Natural killer cell (primary cell): ENCODE measurements at regions not wholly inside any gene's neighbourhood (a gene's known extent, or its start where the extent isn't known, plus 50 kb on each side); places are given as distances from the start of the nearest gene placed in this dataset.
"Not testable (repeated sequence)": the region's sequence is repeated elsewhere in the genome, so short reads cannot be mapped to it uniquely, and the experiment has no call there.

Experiments
- ATAC-seq, 3 donors: fragments of 150-1000 bp in 2 of 3; fragments of 200-7000 bp in 1 of 3; cut with Tn5 transposase; 1 replicate in 1 of 3; 2 replicates in 2 of 3; pipeline ENCODE4 v1.10.0; 2021; ENCODE audit warnings: mild to moderate bottlenecking in 2 of 3, moderate library complexity in 2 of 3
- DNase-seq, 2 donors: peaks; one replicate each; pipeline versions ENCODE4 v3.0.0 to v3.0.0-alpha.2; 2013 to 2021; ENCODE audit warnings: mixed read lengths in 1 of 2
- H3K27ac ChIP-seq: one replicate; pipeline ENCODE4 v1.5.1; 2013; ENCODE audit warnings: mild to moderate bottlenecking, low read length
- H3K27me3 ChIP-seq: one replicate; pipeline ENCODE4 v1.6.1; 2013; ENCODE audit warnings: low read length; ENCODE audit not compliant: control insufficient read depth, insufficient read depth
- H3K36me3 ChIP-seq: one replicate; pipeline ENCODE4 v1.6.1; 2013; ENCODE audit warnings: low read length; ENCODE audit not compliant: control insufficient read depth, insufficient read depth
- H3K4me1 ChIP-seq: one replicate; pipeline ENCODE4 v1.6.1; 2013; ENCODE audit warnings: low read length; ENCODE audit not compliant: control insufficient read depth, insufficient read depth
- H3K4me3 ChIP-seq: one replicate; pipeline ENCODE4 v1.5.1; 2013; ENCODE audit warnings: low read length
- H3K9me3 ChIP-seq: one replicate; pipeline ENCODE4 v1.6.1; 2013; ENCODE audit warnings: low read length; ENCODE audit not compliant: control insufficient read depth, insufficient read depth
- H3K27ac Mint-ChIP-seq, 2 donors: one replicate each; pipeline ENCODE4 v1.8.0; 2022; ENCODE audit warnings: mild to moderate bottlenecking in 2 of 2, mixed read lengths in 2 of 2, moderate library complexity in 1 of 2
- H3K27me3 Mint-ChIP-seq, 2 donors: one replicate each; pipeline ENCODE4 v1.8.0; 2022; ENCODE audit warnings: low read depth in 2 of 2, mixed read lengths in 2 of 2
- H3K36me3 Mint-ChIP-seq: one replicate; pipeline ENCODE4 v1.8.0; 2022; ENCODE audit warnings: mixed read lengths
- H3K4me1 Mint-ChIP-seq, 2 donors: one replicate each; pipeline ENCODE4 v1.8.0; 2022; ENCODE audit warnings: mixed read lengths in 2 of 2
- H3K4me3 Mint-ChIP-seq: one replicate; pipeline ENCODE4 v1.8.0; 2022; ENCODE audit warnings: mild to moderate bottlenecking, moderate library complexity, mixed read lengths
- H3K9me3 Mint-ChIP-seq, 2 donors: one replicate each; pipeline ENCODE4 v1.8.0; 2022; ENCODE audit warnings: mixed read lengths in 2 of 2
- CTCF ChIP-seq: fragments of 200-600 bp; IDR thresholded peaks from one replicate; pipeline ENCODE4 v1.8.0; 2022; ENCODE audit warnings: antibody characterized with exemption
- WGBS: methylation state at CpG from one replicate; pipeline ENCODE4 v1.1.7; 2013; ENCODE audit warnings: missing lambda C conversion rate; ENCODE audit not compliant: insufficient coverage; 5-methylcytosine and 5-hydroxymethylcytosine counted together
- intact Hi-C: fragments of 100-400 bp; cut with micrococcal nuclease; formaldehyde crosslinking; loops from one replicate; pipeline ENCODE4 v1.14.2; 2022

- Mint-ChIP-seq H3K4me1 (no peaks in the 10 kb centered on the region), H3K36me3 (no peaks in the 10 kb centered on the region), H3K27me3 (peaks cover 31 to 37% of the 10 kb centered on the region in 2 donors), H3K4me3 (no peak overlapping the region), H3K27ac (no peak overlapping the region), H3K9me3 (no peaks in the 10 kb centered on the region)
- ATAC-seq (no peak), DNase-seq (no peak)
- intact Hi-C loops: no loop called here
- Histone ChIP-seq H3K27me3 (peaks cover 8% of the 10 kb centered on the region), H3K9me3 (no peaks in the 10 kb centered on the region), H3K4me1 (no peaks in the 10 kb centered on the region), H3K4me3 (no peak overlapping the region), H3K27ac (no peak overlapping the region), H3K36me3 (no peaks in the 10 kb centered on the region)
- no peak for TF ChIP-seq CTCF
- WGBS: 98% methylated on average over 3 of the region's 3 CpGs
Measured at GRCh38 chr3:127413318-127413673, 125.5 kb upstream of the PRR20G start.

GRCh38 chr3:127412578-127413317, 124.9 kb upstream of the PRR20G start:
- H3K9me3 ChIP-seq: no peaks in the 10 kb centered on the region
- 74% methylated on average over 10 of the region's 10 CpGs for WGBS
- H3K36me3 ChIP-seq: no peaks in the 10 kb centered on the region
- Mint-ChIP-seq H3K4me1 (no peaks in the 10 kb centered on the region), H3K27me3 (peaks cover 31 to 32% of the 10 kb centered on the region in 2 donors), H3K27ac (no peak overlapping the region), H3K9me3 (no peaks in the 10 kb centered on the region), H3K4me3 (no peak overlapping the region), H3K36me3 (no peaks in the 10 kb centered on the region)
- intact Hi-C loops: no loop called here
- peaks cover 4% of the 10 kb centered on the region for H3K27me3 ChIP-seq
- no peak overlapping the region for H3K27ac ChIP-seq
- ATAC-seq (no peak), DNase-seq (no peak)
- no peak overlapping the region for H3K4me3 ChIP-seq
- TF ChIP-seq CTCF: no peak
- H3K4me1 ChIP-seq: no peaks in the 10 kb centered on the region

- H3K27ac Mint-ChIP-seq, H3K36me3 ChIP-seq, H3K27me3 ChIP-seq, H3K4me1 ChIP-seq, H3K4me3 Mint-ChIP-seq, H3K27ac ChIP-seq, H3K36me3 Mint-ChIP-seq, H3K9me3 ChIP-seq, intact Hi-C loops, H3K4me1 Mint-ChIP-seq, DNase-seq, ATAC-seq, H3K4me3 ChIP-seq, H3K9me3 Mint-ChIP-seq: not testable (repeated sequence)
- peaks cover 23 to 26% of the 10 kb centered on the region in 2 donors for H3K27me3 Mint-ChIP-seq
- 59% methylated on average over 5 of the region's 9 CpGs for WGBS
Measured at GRCh38 chr3:127411875-127412274, 124.0 kb upstream of the PRR20G start.

- Mint-ChIP-seq H3K27me3 (peaks cover 16 to 24% of the 10 kb centered on the region in 2 donors), H3K9me3 (no peaks in the 10 kb centered on the region), H3K4me1 (no peaks in the 10 kb centered on the region), H3K4me3 (no peak overlapping the region), H3K27ac (no peak overlapping the region), H3K36me3 (no peaks in the 10 kb centered on the region)
- no peaks in the 10 kb centered on the region for H3K9me3 ChIP-seq
- ATAC-seq (no peak), DNase-seq (no peak)
- WGBS: 38% methylated on average over 2 of the region's 4 CpGs
- H3K27ac ChIP-seq: no peak overlapping the region
- H3K27me3 ChIP-seq: peaks cover 3% of the 10 kb centered on the region
- no peak for TF ChIP-seq CTCF
- no peak overlapping the region for H3K4me3 ChIP-seq
- no peaks in the 10 kb centered on the region for H3K4me1 ChIP-seq
- H3K36me3 ChIP-seq: no peaks in the 10 kb centered on the region
- intact Hi-C loops: no loop called here
Measured at GRCh38 chr3:127411083-127411727, 123.4 kb upstream of the PRR20G start.
